ENCODE measurements at regions not wholly inside any gene's neighbourhood (a gene's known extent, or its start where the extent isn't known, plus 50 kb on each side); places are given as distances from the start of the nearest gene placed in this dataset.
A peak's percentile ranks its signal among the peaks of the same experiment; 100 is the strongest.

GRCh38 chr7:47128700-47129099, 453.2 kb downstream of the TNS3 start:
- no peak for DNase-seq (ENCODE audit: low spot score)
- TF ChIP-seq CTCF (IDR thresholded peaks at IDR 0.05; ENCODE audit: extremely low read depth, missing control alignments) = no peak

GRCh38 chr7:47125529-47125928, 456.4 kb downstream of the TNS3 start:
- DNase-seq (ENCODE audit: low spot score) = no peak
- TF ChIP-seq CTCF (IDR thresholded peaks at IDR 0.05; ENCODE audit: extremely low read depth, missing control alignments) = no peak

GRCh38 chr7:47119261-47119865, 462.5 kb downstream of the TNS3 start:
- no peak for DNase-seq (ENCODE audit: low spot score)
- no peak for TF ChIP-seq CTCF (IDR thresholded peaks at IDR 0.05; ENCODE audit: extremely low read depth, missing control alignments)

- no peak for DNase-seq (ENCODE audit: low spot score)
These were observed 477.7 kb downstream of the TNS3 start for GRCh38 chr7:47104206-47104549.

GRCh38 chr7:47103498-47104205, 478.3 kb downstream of the TNS3 start:
- no peak for DNase-seq (ENCODE audit: low spot score)
- TF ChIP-seq CTCF (IDR thresholded peaks at IDR 0.05; ENCODE audit: extremely low read depth, missing control alignments) = no peak

More at GRCh38 chr7:47104206-47104549, 477.7 kb downstream of the TNS3 start:
- no peak for TF ChIP-seq CTCF (IDR thresholded peaks at IDR 0.05; ENCODE audit: extremely low read depth, missing control alignments)

- no peak for DNase-seq (ENCODE audit: low spot score)
- TF ChIP-seq CTCF (IDR thresholded peaks at IDR 0.05; ENCODE audit: extremely low read depth, missing control alignments) = no peak
These were observed 479.5 kb downstream of the TNS3 start for GRCh38 chr7:47102331-47102841.

- DNase-seq (ENCODE audit: low spot score) = no peak
- peak; percentile 17 for TF ChIP-seq CTCF (IDR thresholded peaks at IDR 0.05; ENCODE audit: extremely low read depth, missing control alignments)
These were observed 481.0 kb downstream of the TNS3 start for GRCh38 chr7:47100817-47101435.
